ES-I3 (cell line): ENCODE measurements at regions not wholly inside any gene's neighbourhood (a gene's known extent, or its start where the extent isn't known, plus 50 kb on each side); places are given as distances from the start of the nearest gene placed in this dataset.

Source experiments
- H3K36me3 ChIP-seq: 2 replicates; pipeline ENCODE4 v1.6.1; 2013; ENCODE audit warnings: mild to moderate bottlenecking, low read length, control low read depth, moderate library complexity; ENCODE audit not compliant: insufficient read depth
- H3K4me1 ChIP-seq: 2 replicates; pipeline ENCODE4 v1.6.1; 2013; ENCODE audit warnings: mild to moderate bottlenecking, control low read depth, low read length; ENCODE audit not compliant: insufficient read depth
- H3K9ac ChIP-seq: 2 replicates; pipeline ENCODE4 v1.6.1; 2013; ENCODE audit warnings: low read depth, mild to moderate bottlenecking, low read length, moderate library complexity
- H3K9me3 ChIP-seq: 2 replicates; pipeline ENCODE4 v1.6.1; 2013; ENCODE audit warnings: mild to moderate bottlenecking, low read length, moderate library complexity; ENCODE audit not compliant: control insufficient read depth, insufficient read depth

DNA sequence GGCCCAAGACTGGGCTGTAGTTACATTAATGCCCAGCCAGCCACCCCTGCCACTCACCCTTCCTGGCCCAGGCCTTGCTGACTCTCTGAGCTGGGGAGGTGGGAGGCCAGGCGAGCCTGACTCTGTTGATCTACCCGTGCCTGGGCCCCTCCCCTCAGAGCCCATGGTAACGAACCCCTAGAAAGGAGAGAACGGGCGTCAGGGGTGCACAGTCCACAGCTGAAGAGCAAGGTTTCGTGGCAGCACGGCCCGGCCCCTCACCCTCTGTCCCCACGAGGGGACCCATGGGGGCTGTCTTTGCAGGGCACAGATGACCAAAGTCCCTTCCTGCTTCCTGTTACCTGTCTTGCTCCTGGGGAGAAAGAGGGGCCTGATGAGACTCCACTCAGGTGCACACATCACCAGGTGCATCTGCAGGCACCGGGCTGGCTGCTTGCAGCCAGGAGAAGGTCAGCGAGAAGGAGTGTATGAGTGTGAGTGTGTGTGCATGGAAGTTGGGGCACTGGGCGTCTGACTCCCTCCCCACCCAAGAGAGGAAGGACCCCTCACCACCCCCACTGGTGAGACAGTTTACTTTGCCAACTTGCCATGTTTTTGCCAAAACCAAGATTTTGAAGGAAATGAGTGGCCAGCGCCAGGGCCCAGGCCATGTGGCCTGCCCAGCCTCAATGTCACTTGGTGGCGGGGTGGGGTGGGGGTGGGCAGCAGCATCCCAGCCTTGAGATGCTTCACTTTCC lies 359.1 kb downstream of the SEC14L1 start:
- no peaks in the 10 kb centered on the region for H3K9me3 ChIP-seq
- peaks cover 11% of the 10 kb centered on the region; the same call in 1 of the 2 replicates for H3K4me1 ChIP-seq
- peaks cover 19% of the 10 kb centered on the region for H3K36me3 ChIP-seq
- H3K9ac ChIP-seq: no peak overlapping the region

DNA sequence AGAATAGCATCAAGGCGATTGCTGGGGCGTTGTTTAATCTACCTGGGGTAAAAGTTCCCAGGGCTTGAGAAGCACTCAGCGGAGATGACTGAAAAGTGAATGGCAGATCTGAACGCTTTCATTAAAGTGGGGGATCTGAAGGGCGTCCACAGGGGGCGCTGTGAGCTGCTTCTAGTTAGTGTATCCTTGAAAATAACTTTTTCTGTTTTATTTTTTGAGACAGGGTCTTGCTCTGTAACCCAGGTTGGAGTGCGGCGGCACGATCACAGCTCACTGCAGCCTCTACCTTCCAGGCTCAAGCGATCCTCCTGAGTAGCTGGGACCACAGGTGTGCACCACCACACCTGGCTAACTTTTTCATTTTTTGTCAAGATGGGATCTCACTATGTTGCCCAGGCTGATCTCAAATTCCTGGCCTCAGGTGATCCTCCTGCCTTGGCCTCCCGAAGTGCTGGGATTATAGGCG lies 360.4 kb downstream of the SEC14L1 start:
- Histone ChIP-seq H3K9ac (no peak overlapping the region), H3K36me3 (peaks cover 15% of the 10 kb centered on the region), H3K9me3 (no peaks in the 10 kb centered on the region), H3K4me1 (peaks cover 14% of the 10 kb centered on the region; the same call in 1 of the 2 replicates)

DNA sequence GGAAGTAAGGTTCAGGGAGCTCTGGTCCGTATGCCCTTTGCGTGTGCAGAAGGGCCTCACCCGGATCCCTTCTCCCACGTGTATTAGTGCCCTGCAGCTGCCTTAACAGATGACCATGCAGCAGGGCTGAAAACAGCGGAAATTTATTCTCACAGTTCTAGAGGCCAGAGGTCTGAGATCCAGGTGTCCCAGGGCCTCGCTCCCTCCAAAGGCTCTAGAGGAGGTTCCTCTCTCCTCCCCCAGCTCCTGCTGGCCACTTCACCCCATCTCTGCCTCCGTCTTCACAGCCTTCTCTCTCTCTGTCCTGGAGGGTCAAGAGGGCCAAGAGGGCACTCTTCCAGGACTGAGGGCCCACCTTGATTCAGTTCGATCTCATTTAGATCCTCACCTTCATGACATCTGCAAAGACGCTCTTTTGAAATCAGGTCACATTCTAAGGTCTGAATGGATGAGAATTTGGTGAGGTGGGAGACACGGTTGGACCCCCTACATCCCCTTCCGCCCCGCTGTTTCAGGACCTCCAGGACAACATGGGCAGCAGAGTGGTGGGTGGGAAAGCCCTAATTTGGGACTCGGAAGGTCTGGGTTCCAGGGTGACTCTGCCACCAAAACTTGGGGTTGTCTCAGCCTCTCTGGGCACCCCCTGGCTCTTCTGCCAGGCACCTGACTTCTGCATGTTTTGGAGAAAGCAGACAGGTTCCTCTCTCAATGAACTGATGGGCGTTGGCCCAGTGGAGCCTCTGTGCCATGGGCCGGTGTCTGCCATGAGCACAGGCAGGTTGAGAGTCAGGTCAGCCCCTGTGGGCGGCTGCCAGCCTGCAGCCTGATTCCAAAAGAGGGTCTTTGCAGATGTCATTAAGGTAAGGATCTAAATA lies 361.2 kb downstream of the SEC14L1 start:
- H3K36me3 ChIP-seq: peaks cover 6% of the 10 kb centered on the region
- H3K9ac ChIP-seq: no peak overlapping the region
- H3K9me3 ChIP-seq: no peaks in the 10 kb centered on the region
- H3K4me1 ChIP-seq: peaks cover 14% of the 10 kb centered on the region; the same call in 1 of the 2 replicates

DNA sequence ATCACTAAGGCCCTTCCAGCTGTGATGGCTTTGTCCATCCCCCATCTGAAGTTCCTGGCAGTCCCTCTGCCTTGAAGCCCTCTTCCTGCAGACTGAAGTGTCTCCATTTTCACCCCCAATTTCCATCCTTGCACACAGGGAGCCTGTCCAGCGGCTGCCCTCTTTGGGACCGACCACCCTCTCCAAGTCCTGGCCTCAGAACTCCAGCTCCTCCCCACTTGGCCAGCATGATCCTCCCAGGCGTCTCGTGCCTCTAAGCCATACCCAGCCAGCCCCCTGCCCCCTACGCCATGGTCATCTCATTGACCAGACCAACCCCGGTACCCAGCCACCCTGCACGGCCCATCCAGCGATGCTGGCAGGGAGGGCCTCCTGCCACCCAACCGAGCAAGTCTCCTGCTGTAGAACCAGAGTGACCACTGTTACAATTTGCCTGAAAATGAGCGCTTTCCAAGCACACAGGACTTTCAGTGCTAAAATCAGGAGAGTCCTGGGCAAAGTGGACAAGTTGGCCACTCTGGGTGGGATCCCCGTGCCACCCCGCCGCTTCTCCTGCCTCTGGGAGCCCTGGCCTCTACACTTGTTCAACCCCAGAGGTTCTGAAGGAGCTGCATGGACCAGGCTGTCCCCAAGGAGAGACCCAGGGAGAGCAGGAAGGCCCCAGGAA lies 362.0 kb downstream of the SEC14L1 start:
- no peak overlapping the region for H3K9ac ChIP-seq
- H3K4me1 ChIP-seq: peaks cover 14% of the 10 kb centered on the region; the same call in 1 of the 2 replicates
- no peaks in the 10 kb centered on the region for H3K9me3 ChIP-seq
- H3K36me3 ChIP-seq: peaks cover 5% of the 10 kb centered on the region; the same call in 1 of the 2 replicates

DNA sequence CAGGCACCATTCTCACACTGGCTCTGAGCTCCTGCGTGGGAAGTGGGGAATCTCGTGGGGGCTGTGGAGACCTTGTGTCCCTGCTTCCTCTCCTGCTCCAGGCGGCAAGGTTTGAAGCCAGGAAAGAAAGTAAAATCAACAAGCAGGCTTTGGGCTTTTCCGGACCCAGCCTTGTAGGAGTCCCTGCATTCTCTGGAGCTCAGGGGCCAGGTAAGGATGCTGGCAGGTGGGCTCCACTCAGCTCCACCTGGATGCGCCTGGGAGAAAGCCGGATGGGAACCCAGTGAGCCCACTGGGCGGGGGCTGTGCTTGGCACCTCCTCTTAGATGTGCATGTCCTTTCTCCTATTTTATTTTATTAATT lies 362.5 kb downstream of the SEC14L1 start:
- Histone ChIP-seq H3K36me3 (peaks cover 5% of the 10 kb centered on the region; the same call in 1 of the 2 replicates), H3K9me3 (no peaks in the 10 kb centered on the region), H3K9ac (no peak overlapping the region)

DNA sequence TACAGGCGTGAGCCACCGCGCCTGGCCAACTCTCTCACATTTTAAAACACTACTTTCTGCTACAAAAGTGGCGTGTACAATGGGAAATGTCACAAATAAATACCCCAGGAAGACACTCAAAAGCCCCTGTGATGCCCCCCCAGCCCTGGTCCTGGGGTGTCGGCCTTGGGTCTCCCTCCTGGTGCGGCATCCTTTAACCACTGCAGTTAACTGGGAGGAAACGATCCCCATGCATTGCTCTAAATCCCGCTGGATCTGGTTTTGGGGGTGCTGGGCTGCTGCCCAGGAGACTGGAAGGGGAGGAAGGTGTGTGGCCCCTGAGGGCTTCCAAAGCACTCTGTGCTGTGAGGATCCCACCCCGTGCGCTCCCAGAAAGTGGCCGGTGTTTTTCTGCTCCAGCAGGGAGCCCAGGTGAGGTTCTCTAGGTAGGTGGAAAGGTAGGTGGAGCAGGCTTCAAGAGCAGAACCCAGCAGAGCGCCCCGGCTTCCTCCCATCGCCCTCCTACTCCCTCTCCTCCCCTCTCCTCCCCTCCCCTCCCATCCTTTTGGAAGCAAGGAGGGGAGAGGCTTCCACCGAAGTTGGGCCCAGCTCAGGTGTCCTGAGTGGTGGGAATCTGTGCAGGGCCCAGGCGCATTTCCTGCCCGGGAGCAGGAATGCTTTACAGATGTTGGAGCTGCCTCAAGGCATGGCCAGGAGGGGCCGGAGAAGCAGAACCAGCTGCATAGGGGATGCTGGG lies 363.3 kb downstream of the SEC14L1 start:
- Histone ChIP-seq H3K9me3 (no peaks in the 10 kb centered on the region), H3K36me3 (peaks cover 5% of the 10 kb centered on the region; the same call in 1 of the 2 replicates), H3K9ac (no peak overlapping the region), H3K4me1 (peaks cover 14% of the 10 kb centered on the region; the same call in 1 of the 2 replicates)

More for the DNA sequence above, 362.5 kb downstream of the SEC14L1 start:
- H3K4me1 ChIP-seq: peaks cover 14% of the 10 kb centered on the region; the same call in 1 of the 2 replicates

DNA sequence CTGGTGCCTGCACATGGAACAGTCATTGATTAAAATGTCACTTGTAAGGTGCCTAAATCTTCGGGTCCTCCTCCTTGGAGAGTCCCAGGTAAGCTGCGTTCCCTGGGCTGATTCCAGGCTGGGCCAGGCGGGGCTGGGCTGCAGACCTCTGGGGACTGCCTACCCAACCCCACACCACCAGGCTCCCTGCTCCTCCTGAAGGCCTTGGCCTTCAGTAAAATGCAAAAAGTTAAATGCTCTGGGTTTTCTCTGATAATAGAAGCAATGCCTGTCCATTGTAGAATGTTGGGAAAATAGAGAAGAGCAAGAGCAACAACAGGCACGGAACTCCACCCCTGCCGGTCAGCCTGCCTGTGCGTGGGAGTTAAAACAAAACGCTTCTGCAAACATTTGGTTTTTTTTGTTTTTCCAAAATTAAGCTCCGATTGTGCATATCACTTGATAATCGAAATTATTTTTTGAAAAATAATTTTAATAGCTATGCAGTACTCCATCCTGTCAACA lies 363.9 kb downstream of the SEC14L1 start:
- no peak overlapping the region for H3K9ac ChIP-seq
- H3K4me1 ChIP-seq: peaks cover 14% of the 10 kb centered on the region; the same call in 1 of the 2 replicates
- no peaks in the 10 kb centered on the region for H3K9me3 ChIP-seq
- H3K36me3 ChIP-seq: peaks cover 5% of the 10 kb centered on the region; the same call in 1 of the 2 replicates

DNA sequence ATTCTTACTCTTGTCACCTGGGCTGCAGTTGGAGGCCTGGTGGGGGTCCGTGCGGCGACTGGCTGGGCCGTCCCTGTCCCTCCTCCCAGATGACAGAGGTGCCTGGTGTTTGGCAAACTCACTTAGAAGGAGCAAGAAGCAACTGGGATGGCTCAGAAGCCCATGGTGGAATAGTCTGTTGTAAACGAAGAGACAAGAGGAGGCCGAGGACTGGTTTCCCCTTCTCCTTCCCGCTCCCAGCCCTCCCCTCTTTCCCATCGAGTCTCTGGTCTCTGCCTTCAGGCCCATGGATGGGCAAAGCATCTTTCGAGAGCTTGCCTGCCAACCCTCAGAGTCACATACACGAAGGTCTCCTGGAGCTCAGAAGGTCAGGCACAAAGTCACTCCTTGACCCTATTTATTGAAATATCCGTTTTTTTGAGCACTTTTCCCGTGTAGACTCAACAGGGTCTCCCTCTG lies 364.4 kb downstream of the SEC14L1 start:
- Histone ChIP-seq H3K9ac (no peak overlapping the region), H3K4me1 (peaks cover 14% of the 10 kb centered on the region; the same call in 1 of the 2 replicates), H3K36me3 (peaks cover 4% of the 10 kb centered on the region; the same call in 1 of the 2 replicates), H3K9me3 (no peaks in the 10 kb centered on the region)

DNA sequence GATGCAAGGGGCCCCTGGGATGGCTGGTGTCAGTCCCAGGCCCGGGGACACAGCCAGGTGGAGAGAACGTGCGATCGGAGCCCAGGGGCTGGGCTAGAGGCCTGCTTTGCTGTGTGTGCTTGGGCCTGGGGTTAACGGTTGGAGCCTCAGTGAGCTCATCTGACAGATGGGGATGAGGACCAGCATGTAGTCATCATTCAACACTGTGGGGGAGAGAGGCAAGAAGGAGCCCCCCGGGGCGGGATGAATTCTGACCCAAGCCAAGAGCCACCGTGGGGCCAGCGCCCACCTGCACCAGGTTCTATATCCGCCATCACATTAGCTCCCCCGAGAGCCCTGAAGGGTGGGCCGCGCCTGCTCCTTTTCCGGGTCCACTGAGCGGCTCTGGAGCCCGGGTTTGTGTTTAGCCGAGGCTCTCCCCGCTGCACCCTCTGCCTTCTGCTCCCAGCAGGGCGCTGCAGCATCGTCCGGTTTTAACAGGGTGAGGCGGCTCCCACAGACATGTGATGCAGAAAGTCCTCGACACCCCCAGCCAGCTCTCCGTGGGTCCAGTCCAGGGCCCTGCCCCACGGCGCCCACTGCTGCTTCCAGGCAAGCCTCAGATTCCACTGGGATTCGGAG lies 365.7 kb downstream of the SEC14L1 start:
- 0 out of 2 replicates have a peak, but pooled peaks cover 2% of the 10 kb centered on the region for H3K36me3 ChIP-seq
- H3K9me3 ChIP-seq: peaks cover 2% of the 10 kb centered on the region
- no peak overlapping the region for H3K9ac ChIP-seq
- H3K4me1 ChIP-seq: peaks cover 14% of the 10 kb centered on the region; the same call in 1 of the 2 replicates

DNA sequence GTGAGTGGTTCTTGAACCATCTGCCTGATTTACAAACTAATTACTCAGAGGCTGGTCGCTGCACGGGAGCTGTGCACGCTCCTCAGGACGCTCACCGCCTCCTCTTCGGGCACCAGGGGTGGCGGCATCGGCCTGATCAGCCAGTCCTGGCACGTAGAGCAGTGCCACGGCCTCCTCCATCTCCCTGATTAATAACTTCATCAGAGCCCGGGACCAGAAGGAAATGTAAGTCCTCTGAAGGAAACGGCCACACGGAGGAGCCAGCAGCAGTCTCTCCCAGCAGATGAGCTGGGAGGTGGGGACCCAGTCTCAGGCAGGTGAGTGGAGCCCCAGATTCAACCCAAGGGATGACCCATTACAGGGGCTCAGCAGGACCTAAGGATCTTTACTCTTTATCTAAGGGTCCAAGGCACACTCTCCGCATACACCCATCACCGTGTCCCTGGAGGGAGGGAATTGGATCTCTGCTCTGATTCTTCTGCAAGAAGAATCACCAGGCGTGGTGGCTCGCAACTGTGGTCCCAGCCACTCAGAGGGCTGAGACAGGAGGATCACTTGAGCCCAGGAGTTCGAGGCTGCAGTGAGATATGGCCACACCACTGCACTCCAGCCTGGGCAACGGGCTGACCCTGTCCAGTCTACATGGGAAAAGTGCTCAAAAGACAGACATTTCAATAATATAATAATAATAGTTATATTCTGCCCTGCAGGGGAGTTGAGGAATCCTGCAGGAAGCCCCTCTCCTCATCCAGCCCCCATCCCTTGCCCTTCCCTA lies 366.5 kb downstream of the SEC14L1 start:
- Histone ChIP-seq H3K4me1 (peaks cover 14% of the 10 kb centered on the region; the same call in 1 of the 2 replicates), H3K9ac (no peak overlapping the region), H3K9me3 (peaks cover 7% of the 10 kb centered on the region), H3K36me3 (0 out of 2 replicates have a peak, but pooled peaks cover 2% of the 10 kb centered on the region)

DNA sequence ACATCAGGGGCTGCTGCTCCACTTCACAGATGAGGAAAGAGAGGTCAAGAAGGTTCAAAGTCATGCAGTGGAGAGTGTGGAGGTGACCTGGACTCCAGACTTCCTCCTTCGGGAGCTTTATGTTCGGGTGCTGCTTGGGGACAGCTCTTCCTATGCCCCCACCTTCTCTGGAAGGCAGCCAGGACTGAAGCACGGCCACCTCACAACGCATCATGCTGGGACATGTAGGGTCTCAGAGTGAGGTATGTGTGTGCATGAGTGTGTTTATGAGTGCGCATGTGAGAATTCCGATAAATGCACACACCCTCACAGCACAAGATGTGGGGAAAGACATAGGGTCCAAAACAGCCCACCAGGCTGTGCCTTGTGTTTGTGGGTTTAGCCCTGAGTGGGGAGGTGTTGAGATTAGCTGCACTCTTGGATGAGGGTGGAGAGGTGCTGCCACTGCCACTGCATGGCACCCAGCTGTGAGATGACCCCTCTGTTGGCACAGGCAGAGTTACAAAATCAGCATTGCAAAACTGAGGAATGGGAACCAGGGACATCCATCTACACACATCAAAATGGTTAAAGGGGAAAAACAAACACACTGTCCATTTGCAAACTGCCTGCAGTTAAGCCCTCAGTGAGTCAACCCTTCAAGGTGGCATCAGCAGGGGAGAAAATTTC lies 367.4 kb downstream of the SEC14L1 start:
- H3K36me3 ChIP-seq: no peaks in the 10 kb centered on the region
- peaks cover 14% of the 10 kb centered on the region; the same call in 1 of the 2 replicates for H3K4me1 ChIP-seq
- no peak overlapping the region for H3K9ac ChIP-seq
- H3K9me3 ChIP-seq: peaks cover 7% of the 10 kb centered on the region

DNA sequence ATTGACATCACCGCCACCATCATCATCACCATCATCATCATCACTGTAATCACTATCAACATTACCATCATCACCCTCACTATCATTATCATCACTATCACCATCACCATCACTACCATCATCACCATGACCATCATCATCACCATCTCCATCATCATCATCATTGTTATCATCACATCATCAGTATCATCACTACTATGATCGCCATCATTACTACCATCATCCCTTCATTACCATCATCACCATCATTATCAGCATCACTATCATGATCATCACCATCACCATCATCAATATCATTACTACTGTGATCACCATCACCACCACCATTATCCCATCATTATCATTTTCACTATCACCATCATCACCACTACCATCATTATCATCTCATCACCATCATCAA lies 368.3 kb downstream of the SEC14L1 start:
- H3K36me3 ChIP-seq: no peaks in the 10 kb centered on the region
- no peak overlapping the region for H3K9ac ChIP-seq
- peaks cover 11% of the 10 kb centered on the region; the same call in 1 of the 2 replicates for H3K4me1 ChIP-seq
- peaks cover 7% of the 10 kb centered on the region for H3K9me3 ChIP-seq
